WTC11 (cell line): ENCODE measurements at regions not wholly inside any gene's neighbourhood (a gene's known extent, or its start where the extent isn't known, plus 50 kb on each side); places are given as distances from the start of the nearest gene placed in this dataset.

ENCODE experiments used
- ATAC-seq: fragments of 200-7000 bp; cut with Tn5 transposase; 2 replicates; pipeline ENCODE4 v1.10.0; 2021; ENCODE audit warnings: mild to moderate bottlenecking, moderate library complexity
- CTCF ChIA-PET: fragments of 300-600 bp; sonication (Branson Sonifier 250); formaldehyde crosslinking; loops from one replicate; lab custom pipeline; 2021; ENCODE audit warnings: antibody characterized with exemption; lab: Charles Lee
- POLR2A ChIA-PET: fragments of 350-600 bp; sonication (Branson Sonifier 250); formaldehyde crosslinking; loops from one replicate; lab custom pipeline; 2021; ENCODE audit warnings: antibody characterized with exemption; lab: Charles Lee
- DNase-seq: peaks from one replicate; pipeline ENCODE4 v3.0.0; 2021; ENCODE audit warnings: low spot score
- H3K27ac Mint-ChIP-seq: 2 replicates; pipeline ENCODE4 v1.8.0; 2021; ENCODE audit warnings: mixed read lengths
- H3K27me3 Mint-ChIP-seq: 2 replicates; pipeline ENCODE4 v1.8.0; 2021; ENCODE audit warnings: low read depth, mild to moderate bottlenecking, moderate library complexity, mixed read lengths
- H3K36me3 Mint-ChIP-seq: 2 replicates; pipeline ENCODE4 v1.8.0; 2021; ENCODE audit warnings: mixed read lengths
- H3K4me1 Mint-ChIP-seq: 2 replicates; pipeline ENCODE4 v1.8.0; 2022; ENCODE audit warnings: mixed read lengths
- H3K4me3 Mint-ChIP-seq: 2 replicates; pipeline ENCODE4 v1.8.0; 2021; ENCODE audit warnings: mild to moderate bottlenecking, moderate library complexity, mixed read lengths
- H3K9me3 Mint-ChIP-seq: 2 replicates; pipeline ENCODE4 v1.8.0; 2021; ENCODE audit warnings: mixed read lengths
- CBFB ChIP-seq: sonication (generic); formaldehyde crosslinking; IDR thresholded peaks from 2 replicates; pipeline ENCODE4 v1.8.1; 2022; ENCODE audit warnings: mild to moderate bottlenecking, low read depth, missing genetic modification reagents
- ETV6 ChIP-seq: sonication (generic); formaldehyde crosslinking; IDR thresholded peaks from 2 replicates; pipeline ENCODE4 v1.8.1; 2022; ENCODE audit warnings: mild to moderate bottlenecking, missing genetic modification reagents
- FOXJ3 ChIP-seq: sonication (generic); formaldehyde crosslinking; IDR thresholded peaks from 2 replicates; pipeline ENCODE4 v1.9.0; 2021; ENCODE audit warnings: missing genetic modification reagents, mild to moderate bottlenecking, borderline replicate concordance
- NFE2L1 ChIP-seq: sonication (generic); formaldehyde crosslinking; IDR thresholded peaks from 2 replicates; pipeline ENCODE4 v1.8.1; 2023; ENCODE audit warnings: missing genetic modification reagents
- NFYB ChIP-seq: sonication (generic); formaldehyde crosslinking; conservative IDR thresholded peaks from 2 replicates; pipeline ENCODE4 v1.8.0; 2022; ENCODE audit warnings: low read depth, missing genetic modification reagents
- NR2C2 ChIP-seq: sonication (generic); formaldehyde crosslinking; IDR thresholded peaks from 2 replicates; pipeline ENCODE4 v1.8.0; 2022; ENCODE audit warnings: mild to moderate bottlenecking, missing genetic modification reagents
- NR3C1 ChIP-seq: sonication (generic); formaldehyde crosslinking; conservative IDR thresholded peaks from 2 replicates; pipeline ENCODE4 v1.8.1; 2023; ENCODE audit warnings: low read depth, mild to moderate bottlenecking, missing genetic modification reagents
- SMAD3 ChIP-seq: sonication (generic); formaldehyde crosslinking; IDR thresholded peaks from 2 replicates; pipeline ENCODE4 v1.8.0; 2022; ENCODE audit warnings: missing genetic modification reagents, mild to moderate bottlenecking, borderline replicate concordance
- TCF7 ChIP-seq: sonication (generic); formaldehyde crosslinking; IDR thresholded peaks from 2 replicates; pipeline ENCODE4 v1.8.0; 2022; ENCODE audit warnings: mild to moderate bottlenecking, low read depth, missing genetic modification reagents, moderate library complexity
- ZBTB21 ChIP-seq: sonication (generic); formaldehyde crosslinking; IDR thresholded peaks from 2 replicates; pipeline ENCODE4 v1.8.1; 2023; ENCODE audit warnings: mild to moderate bottlenecking, missing genetic modification reagents, borderline replicate concordance
- ZNF121 ChIP-seq: sonication (generic); formaldehyde crosslinking; IDR thresholded peaks from 2 replicates; pipeline ENCODE4 v1.8.0; 2023; ENCODE audit warnings: missing genetic modification reagents
- ZNF138 ChIP-seq: sonication (generic); formaldehyde crosslinking; conservative IDR thresholded peaks from 2 replicates; pipeline ENCODE4 v1.8.1; 2022; ENCODE audit warnings: mild to moderate bottlenecking, moderate library complexity, missing genetic modification reagents
- ZNF219 ChIP-seq: sonication (generic); formaldehyde crosslinking; IDR thresholded peaks from 2 replicates; pipeline ENCODE4 v1.8.0; 2023; ENCODE audit warnings: missing genetic modification reagents, mild to moderate bottlenecking, borderline replicate concordance
- ZNF416 ChIP-seq: fragments of 250-450 bp; sonication (Bioruptor Pico); IDR thresholded peaks from 2 replicates; pipeline ENCODE4 v1.9.0; 2021; ENCODE audit warnings: mild to moderate bottlenecking, inconsistent platforms
- ZNF532 ChIP-seq: fragments of 250-450 bp; sonication (Bioruptor Pico); IDR thresholded peaks from 2 replicates; pipeline ENCODE4 v1.9.0; 2021; ENCODE audit warnings: mild to moderate bottlenecking, borderline replicate concordance
- ZNF671 ChIP-seq: fragments of 250-450 bp; sonication (Bioruptor Pico); IDR thresholded peaks from 2 replicates; pipeline ENCODE4 v1.8.0; 2021; ENCODE audit warnings: mild to moderate bottlenecking
- ZSCAN18 ChIP-seq: fragments of 250-450 bp; sonication (Bioruptor Pico); IDR thresholded peaks from 2 replicates; pipeline ENCODE4 v2.1.2; 2022; ENCODE audit warnings: mild to moderate bottlenecking, moderate library complexity
- TF ChIP-seq, protein P1 (sequence below): sonication (generic); formaldehyde crosslinking; IDR thresholded peaks from 2 replicates; pipeline ENCODE4 v1.8.0; 2022; ENCODE audit warnings: mild to moderate bottlenecking, missing genetic modification reagents
- TF ChIP-seq, protein P2 (sequence below): fragments of 200-600 bp; IDR thresholded peaks from 2 replicates; pipeline ENCODE4 v1.8.0; 2022; ENCODE audit warnings: antibody characterized with exemption
- TF ChIP-seq, protein P3 (sequence below): fragments of 250-450 bp; sonication (Bioruptor Pico); IDR thresholded peaks from 2 replicates; pipeline ENCODE4 v1.9.0; 2021; ENCODE audit warnings: mild to moderate bottlenecking

- Mint-ChIP-seq H3K27ac (no peak overlapping the region), H3K27me3 (no peaks in the 10 kb centered on the region), H3K4me1 (no peaks in the 10 kb centered on the region), H3K36me3 (peaks cover 15% of the 10 kb centered on the region), H3K9me3 (peaks cover 25% of the 10 kb centered on the region), H3K4me3 (no peak overlapping the region)
- ChIA-PET CTCF (no interaction called here), POLR2A (interaction anchor here (0.7 kb wide), 1 partner anchor 159 kb away, joined by 3 read pairs; no protein-coding TSS in a partner anchor)
- ATAC-seq (no peak), DNase-seq (no peak)
- TF ChIP-seq ZNF219 (CRISPR knock-in tag) (no peak), NR2C2 (no peak), ZSCAN18 (CRISPR knock-in tag) (no peak), ZNF138 (no peak), FOXJ3 (CRISPR knock-in tag) (no peak), CBFB (CRISPR knock-in tag) (no peak), ZBTB21 (no peak)
- TF ChIP-seq, protein P1, sequence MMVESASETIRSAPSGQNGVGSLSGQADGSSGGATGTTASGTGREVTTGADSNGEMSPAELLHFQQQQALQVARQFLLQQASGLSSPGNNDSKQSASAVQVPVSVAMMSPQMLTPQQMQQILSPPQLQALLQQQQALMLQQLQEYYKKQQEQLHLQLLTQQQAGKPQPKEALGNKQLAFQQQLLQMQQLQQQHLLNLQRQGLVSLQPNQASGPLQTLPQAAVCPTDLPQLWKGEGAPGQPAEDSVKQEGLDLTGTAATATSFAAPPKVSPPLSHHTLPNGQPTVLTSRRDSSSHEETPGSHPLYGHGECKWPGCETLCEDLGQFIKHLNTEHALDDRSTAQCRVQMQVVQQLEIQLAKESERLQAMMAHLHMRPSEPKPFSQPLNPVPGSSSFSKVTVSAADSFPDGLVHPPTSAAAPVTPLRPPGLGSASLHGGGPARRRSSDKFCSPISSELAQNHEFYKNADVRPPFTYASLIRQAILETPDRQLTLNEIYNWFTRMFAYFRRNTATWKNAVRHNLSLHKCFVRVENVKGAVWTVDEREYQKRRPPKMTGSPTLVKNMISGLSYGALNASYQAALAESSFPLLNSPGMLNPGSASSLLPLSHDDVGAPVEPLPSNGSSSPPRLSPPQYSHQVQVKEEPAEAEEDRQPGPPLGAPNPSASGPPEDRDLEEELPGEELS (CRISPR knock-in tag) = no peak
Measured at GRCh38 chr1:105795741-105796140, 1260.7 kb upstream of the PRMT6 start.

DNA sequence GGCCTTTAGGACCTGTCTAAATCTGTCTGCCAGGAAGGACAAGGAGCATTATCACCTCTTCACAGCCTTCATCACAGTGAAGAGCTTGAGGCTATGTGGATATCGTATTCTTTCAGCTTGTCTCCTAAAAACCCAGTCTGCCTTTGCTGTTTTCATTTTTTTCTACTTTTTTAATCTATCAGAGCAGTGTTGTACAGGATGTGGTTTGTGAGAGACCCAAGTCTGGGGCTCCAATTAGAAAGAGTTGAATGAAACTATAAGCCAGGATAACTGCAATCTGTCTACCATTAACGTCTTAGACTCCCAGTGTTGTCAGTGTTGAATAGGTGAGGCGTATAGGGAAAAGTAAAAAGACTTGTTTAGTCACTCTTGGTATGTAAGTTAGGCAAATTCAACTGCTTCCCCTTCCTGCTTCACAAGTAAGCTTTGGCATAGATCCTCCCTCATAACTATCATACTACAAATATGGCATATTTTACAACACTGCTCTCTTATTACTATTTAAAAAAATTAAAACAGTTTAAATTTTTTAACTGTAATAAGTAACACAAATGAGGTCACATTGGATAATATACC, 1225.8 kb upstream of the PRMT6 start:
- no peak for TF ChIP-seq TCF7
- no peak for TF ChIP-seq CBFB (CRISPR knock-in tag)
- TF ChIP-seq, protein P2, sequence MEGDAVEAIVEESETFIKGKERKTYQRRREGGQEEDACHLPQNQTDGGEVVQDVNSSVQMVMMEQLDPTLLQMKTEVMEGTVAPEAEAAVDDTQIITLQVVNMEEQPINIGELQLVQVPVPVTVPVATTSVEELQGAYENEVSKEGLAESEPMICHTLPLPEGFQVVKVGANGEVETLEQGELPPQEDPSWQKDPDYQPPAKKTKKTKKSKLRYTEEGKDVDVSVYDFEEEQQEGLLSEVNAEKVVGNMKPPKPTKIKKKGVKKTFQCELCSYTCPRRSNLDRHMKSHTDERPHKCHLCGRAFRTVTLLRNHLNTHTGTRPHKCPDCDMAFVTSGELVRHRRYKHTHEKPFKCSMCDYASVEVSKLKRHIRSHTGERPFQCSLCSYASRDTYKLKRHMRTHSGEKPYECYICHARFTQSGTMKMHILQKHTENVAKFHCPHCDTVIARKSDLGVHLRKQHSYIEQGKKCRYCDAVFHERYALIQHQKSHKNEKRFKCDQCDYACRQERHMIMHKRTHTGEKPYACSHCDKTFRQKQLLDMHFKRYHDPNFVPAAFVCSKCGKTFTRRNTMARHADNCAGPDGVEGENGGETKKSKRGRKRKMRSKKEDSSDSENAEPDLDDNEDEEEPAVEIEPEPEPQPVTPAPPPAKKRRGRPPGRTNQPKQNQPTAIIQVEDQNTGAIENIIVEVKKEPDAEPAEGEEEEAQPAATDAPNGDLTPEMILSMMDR = no peak
- TF ChIP-seq, protein P3, sequence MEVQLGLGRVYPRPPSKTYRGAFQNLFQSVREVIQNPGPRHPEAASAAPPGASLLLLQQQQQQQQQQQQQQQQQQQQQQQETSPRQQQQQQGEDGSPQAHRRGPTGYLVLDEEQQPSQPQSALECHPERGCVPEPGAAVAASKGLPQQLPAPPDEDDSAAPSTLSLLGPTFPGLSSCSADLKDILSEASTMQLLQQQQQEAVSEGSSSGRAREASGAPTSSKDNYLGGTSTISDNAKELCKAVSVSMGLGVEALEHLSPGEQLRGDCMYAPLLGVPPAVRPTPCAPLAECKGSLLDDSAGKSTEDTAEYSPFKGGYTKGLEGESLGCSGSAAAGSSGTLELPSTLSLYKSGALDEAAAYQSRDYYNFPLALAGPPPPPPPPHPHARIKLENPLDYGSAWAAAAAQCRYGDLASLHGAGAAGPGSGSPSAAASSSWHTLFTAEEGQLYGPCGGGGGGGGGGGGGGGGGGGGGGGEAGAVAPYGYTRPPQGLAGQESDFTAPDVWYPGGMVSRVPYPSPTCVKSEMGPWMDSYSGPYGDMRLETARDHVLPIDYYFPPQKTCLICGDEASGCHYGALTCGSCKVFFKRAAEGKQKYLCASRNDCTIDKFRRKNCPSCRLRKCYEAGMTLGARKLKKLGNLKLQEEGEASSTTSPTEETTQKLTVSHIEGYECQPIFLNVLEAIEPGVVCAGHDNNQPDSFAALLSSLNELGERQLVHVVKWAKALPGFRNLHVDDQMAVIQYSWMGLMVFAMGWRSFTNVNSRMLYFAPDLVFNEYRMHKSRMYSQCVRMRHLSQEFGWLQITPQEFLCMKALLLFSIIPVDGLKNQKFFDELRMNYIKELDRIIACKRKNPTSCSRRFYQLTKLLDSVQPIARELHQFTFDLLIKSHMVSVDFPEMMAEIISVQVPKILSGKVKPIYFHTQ = no peak
- no peak for TF ChIP-seq ETV6 (CRISPR knock-in tag)
- no peak for TF ChIP-seq NR3C1
- no peak for TF ChIP-seq SMAD3 (CRISPR knock-in tag)
- no peak for TF ChIP-seq ZNF416
- no peak for TF ChIP-seq ZNF671 (CRISPR knock-in tag)
- no peak for TF ChIP-seq ZNF121 (CRISPR knock-in tag)
- no peak for TF ChIP-seq ZNF532
- no peak for TF ChIP-seq NFYB (CRISPR knock-in tag)
- TF ChIP-seq NFE2L1 (CRISPR knock-in tag) = no peak
- TF ChIP-seq, all 79 proteins: peak for 0
- no peak for DNase-seq
- Mint-ChIP-seq H3K4me1 (no peaks in the 10 kb centered on the region), H3K27me3 (no peaks in the 10 kb centered on the region; the same call in 1 of the 2 replicates), H3K4me3 (no peak overlapping the region), H3K9me3 (no peaks in the 10 kb centered on the region), H3K27ac (no peak overlapping the region), H3K36me3 (no peaks in the 10 kb centered on the region)
- POLR2A ChIA-PET = no interaction called here
- ATAC-seq = no peak
- CTCF ChIA-PET = no interaction called here
